ENCODE measurements at regions not wholly inside any gene's neighbourhood (a gene's known extent, or its start where the extent isn't known, plus 50 kb on each side); places are given as distances from the start of the nearest gene placed in this dataset.

DNA sequence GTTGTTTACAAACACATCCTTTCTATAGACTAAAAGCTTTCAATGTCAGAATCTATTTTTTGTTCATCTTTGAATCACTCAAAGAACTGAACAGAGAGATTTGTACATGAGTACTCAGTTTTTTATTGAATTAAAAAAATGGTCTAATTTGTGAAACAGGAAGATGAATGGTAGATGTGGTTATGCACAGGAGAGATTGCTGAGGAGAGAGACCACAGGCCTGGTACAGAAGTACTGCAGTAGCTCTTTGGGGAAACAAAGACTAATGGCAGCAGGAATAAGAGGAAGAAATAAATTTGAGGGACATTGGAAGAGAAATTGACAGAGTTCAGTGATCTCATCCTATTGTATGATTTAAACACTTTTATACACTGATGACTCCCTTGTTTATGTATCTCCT, 222.0 kb upstream of the ARGLU1 start:
- Mint-ChIP-seq H3K9me3 (ENCODE audit: low read depth) (no peaks in the 10 kb centered on the region), H3K4me3 (ENCODE audit: low read depth) (no peak overlapping the region), H3K4me1 (ENCODE audit: low read depth) (peaks cover 5% of the 10 kb centered on the region), H3K36me3 (ENCODE audit: insufficient read depth) (no peaks in the 10 kb centered on the region), H3K27ac (no peak overlapping the region), H3K27me3 (no peaks in the 10 kb centered on the region)
- no peak for DNase-seq (ENCODE audit: low spot score, unreplicated experiment)
- TF ChIP-seq, protein P1, sequence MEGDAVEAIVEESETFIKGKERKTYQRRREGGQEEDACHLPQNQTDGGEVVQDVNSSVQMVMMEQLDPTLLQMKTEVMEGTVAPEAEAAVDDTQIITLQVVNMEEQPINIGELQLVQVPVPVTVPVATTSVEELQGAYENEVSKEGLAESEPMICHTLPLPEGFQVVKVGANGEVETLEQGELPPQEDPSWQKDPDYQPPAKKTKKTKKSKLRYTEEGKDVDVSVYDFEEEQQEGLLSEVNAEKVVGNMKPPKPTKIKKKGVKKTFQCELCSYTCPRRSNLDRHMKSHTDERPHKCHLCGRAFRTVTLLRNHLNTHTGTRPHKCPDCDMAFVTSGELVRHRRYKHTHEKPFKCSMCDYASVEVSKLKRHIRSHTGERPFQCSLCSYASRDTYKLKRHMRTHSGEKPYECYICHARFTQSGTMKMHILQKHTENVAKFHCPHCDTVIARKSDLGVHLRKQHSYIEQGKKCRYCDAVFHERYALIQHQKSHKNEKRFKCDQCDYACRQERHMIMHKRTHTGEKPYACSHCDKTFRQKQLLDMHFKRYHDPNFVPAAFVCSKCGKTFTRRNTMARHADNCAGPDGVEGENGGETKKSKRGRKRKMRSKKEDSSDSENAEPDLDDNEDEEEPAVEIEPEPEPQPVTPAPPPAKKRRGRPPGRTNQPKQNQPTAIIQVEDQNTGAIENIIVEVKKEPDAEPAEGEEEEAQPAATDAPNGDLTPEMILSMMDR (IDR thresholded peaks at IDR 0.05; ENCODE audit: unreplicated experiment) = no peak

GRCh38 chr13:106786006-106786563, 218.1 kb upstream of the ARGLU1 start:
- TF ChIP-seq, protein P1 (IDR thresholded peaks at IDR 0.05; ENCODE audit: unreplicated experiment) = no peak
- Mint-ChIP-seq H3K27me3 (no peaks in the 10 kb centered on the region), H3K36me3 (ENCODE audit: insufficient read depth) (no peaks in the 10 kb centered on the region), H3K4me1 (ENCODE audit: low read depth) (no peaks in the 10 kb centered on the region), H3K27ac (no peak overlapping the region), H3K9me3 (ENCODE audit: low read depth) (no peaks in the 10 kb centered on the region), H3K4me3 (ENCODE audit: low read depth) (no peak overlapping the region)
- no peak for DNase-seq (ENCODE audit: low spot score, unreplicated experiment)

- DNase-seq (ENCODE audit: low spot score, unreplicated experiment) = no peak
- no peak overlapping the region for H3K27ac Mint-ChIP-seq
- H3K4me1 Mint-ChIP-seq (ENCODE audit: low read depth) = no peaks in the 10 kb centered on the region
- no peaks in the 10 kb centered on the region for H3K27me3 Mint-ChIP-seq
- H3K9me3 Mint-ChIP-seq (ENCODE audit: low read depth) = peaks cover 6% of the 10 kb centered on the region
- TF ChIP-seq, protein P1 (IDR thresholded peaks at IDR 0.05; ENCODE audit: unreplicated experiment) = no peak
- no peak overlapping the region for H3K4me3 Mint-ChIP-seq (ENCODE audit: low read depth)
- no peaks in the 10 kb centered on the region for H3K36me3 Mint-ChIP-seq (ENCODE audit: insufficient read depth)
These were observed 206.7 kb upstream of the ARGLU1 start for GRCh38 chr13:106774621-106775020.

- DNase-seq (ENCODE audit: low spot score, unreplicated experiment) = no peak
- Mint-ChIP-seq H3K4me3 (ENCODE audit: low read depth) (no peak overlapping the region), H3K36me3 (ENCODE audit: insufficient read depth) (no peaks in the 10 kb centered on the region), H3K27me3 (no peaks in the 10 kb centered on the region), H3K9me3 (ENCODE audit: low read depth) (peaks cover 10% of the 10 kb centered on the region), H3K27ac (no peak overlapping the region), H3K4me1 (ENCODE audit: low read depth) (no peaks in the 10 kb centered on the region)
- TF ChIP-seq, protein P1 (IDR thresholded peaks at IDR 0.05; ENCODE audit: unreplicated experiment) = no peak
These were observed 204.2 kb upstream of the ARGLU1 start for GRCh38 chr13:106772006-106772601.

- peaks cover 6% of the 10 kb centered on the region for H3K9me3 Mint-ChIP-seq (ENCODE audit: low read depth)
- H3K27ac Mint-ChIP-seq = no peak overlapping the region
- TF ChIP-seq, protein P1 (IDR thresholded peaks at IDR 0.05; ENCODE audit: unreplicated experiment) = no peak
- no peak overlapping the region for H3K4me3 Mint-ChIP-seq (ENCODE audit: low read depth)
- no peaks in the 10 kb centered on the region for H3K27me3 Mint-ChIP-seq
- no peaks in the 10 kb centered on the region for H3K4me1 Mint-ChIP-seq (ENCODE audit: low read depth)
- DNase-seq (ENCODE audit: low spot score, unreplicated experiment) = no peak
- no peaks in the 10 kb centered on the region for H3K36me3 Mint-ChIP-seq (ENCODE audit: insufficient read depth)
These were observed 201.1 kb upstream of the ARGLU1 start for GRCh38 chr13:106768991-106769390.

All from progenitor cell of endocrine pancreas (in vitro differentiated cells).